VCaP (cell line): ENCODE measurements at regions not wholly inside any gene's neighbourhood (a gene's known extent, or its start where the extent isn't known, plus 50 kb on each side); places are given as distances from the start of the nearest gene placed in this dataset.

Experiments used
- H3K27ac ChIP-seq: fragments of 450-650 bp; 2 replicates; pipeline ENCODE4 v1.5.1; 2017
- CTCF ChIP-seq: fragments of 450-650 bp; conservative IDR thresholded peaks from 2 replicates; pipeline ENCODE4 v1.5.1; 2017; ENCODE audit warnings: mild to moderate bottlenecking, moderate library complexity

DNA sequence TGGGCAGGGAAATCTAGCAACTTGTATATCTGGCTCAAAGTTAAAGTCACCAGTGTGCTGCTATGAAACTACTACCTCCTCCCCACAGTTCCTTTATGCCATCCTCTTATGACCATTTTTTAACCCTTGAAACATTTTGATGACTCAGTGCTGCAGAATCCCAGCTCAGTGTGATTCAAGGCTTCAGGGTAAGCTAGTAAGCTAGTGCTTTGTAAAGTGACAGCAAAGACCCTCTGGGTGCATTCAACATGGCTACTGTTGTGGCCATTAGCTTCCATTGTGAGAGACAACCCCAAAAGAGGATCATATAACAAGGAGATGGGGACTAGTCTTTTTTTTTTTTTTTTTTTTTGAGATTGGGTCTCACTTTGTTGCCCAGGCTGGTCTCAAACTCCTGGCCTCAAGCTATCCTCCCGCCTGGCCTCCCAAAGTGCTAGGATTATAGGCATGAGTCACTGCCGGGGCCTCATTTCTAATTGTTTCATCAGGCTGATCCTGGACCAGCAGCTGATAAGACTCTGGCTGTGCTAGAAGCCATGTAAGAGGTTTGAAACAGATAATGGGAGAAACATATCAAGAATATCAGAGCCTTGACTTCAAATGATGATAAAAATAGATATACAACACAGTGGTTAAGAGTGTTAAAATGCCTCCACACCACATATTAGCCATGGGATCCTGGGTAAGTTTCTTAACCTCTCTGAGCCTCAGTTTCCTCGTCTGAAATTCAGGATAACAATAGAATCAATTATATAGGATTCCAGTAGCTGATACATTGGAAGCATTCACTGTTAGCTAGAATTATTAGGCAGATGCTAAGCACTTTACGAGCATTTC lies 65.7 kb upstream of the RTN4 start:
- TF ChIP-seq CTCF = no peak
- no peak overlapping the region for H3K27ac ChIP-seq

DNA sequence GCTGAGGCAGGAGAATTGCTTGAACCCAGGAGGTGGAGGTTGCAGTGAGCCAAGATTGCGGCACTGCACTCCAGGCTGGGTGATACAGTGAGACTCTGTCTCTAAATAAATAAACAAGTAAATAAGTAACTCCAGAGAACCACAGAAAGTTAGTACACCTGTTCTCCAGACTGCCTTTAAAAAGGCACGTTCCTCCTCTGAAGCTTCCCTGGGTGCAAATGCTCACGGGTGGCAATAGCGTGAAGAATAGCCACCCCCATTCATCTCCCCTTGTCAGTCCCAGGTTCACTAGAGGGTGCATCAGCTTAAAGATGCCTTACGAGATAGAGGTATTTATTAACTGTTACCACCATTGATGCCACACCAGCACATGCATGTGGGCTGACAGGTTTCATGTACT lies 64.3 kb upstream of the RTN4 start:
- no peak overlapping the region for H3K27ac ChIP-seq
- TF ChIP-seq CTCF = no peak

DNA sequence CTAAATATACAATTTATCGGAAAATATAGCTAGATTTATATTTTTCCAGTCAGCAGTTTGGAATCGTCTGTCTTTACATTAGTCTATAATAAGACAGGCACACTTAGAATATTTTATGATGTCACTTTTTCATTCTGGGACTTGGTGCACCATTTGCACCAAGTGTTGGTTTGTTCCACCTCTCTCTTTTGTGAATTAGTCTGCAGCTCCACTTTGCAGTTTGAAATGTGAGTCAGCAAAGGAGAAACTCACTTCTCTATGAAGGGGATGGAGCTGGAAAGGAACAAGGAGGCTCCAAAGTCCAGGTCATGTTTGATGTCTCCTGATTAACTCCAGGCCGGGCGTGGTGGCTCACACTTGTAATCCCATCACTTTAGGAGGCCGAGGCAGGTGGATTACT lies 63.8 kb upstream of the RTN4 start:
- no peak overlapping the region for H3K27ac ChIP-seq
- no peak for TF ChIP-seq CTCF

DNA sequence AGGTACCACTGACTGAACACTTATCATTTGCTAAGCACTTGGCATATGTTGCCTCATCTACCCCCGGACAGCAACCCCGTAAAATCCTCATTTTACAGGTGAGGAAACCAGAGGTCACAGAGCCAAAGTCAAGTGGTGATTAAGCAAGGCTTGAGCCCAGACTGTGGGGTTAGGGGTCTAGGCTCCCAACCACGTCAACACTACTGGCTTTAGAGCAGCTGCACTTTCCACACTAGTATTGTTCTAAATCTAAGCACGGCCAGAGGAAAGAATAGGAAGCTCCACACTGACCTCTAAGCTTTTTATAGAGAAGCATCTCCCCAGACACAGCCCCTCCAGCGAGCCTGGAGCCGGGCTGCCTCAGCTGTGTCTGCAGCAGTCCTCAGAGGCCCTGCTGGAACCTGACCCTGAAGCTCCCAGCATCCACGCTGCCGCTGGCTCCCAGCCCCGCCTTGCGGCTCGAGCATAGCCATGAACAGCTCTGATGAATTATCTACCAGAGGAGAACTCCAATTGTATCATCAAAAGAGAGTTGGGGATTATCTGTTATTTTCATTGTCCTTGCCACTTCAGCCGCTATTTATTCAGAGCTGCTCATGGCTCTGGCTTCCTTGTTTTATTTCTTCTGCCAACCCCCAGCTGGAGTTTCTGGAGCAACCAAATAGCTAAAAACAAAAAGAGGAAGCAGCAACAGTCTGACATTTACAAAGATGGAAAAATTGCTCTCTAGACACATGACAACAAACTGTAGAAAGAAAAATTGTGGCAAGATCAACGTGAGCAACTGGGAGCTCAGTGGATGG lies 62.2 kb upstream of the RTN4 start:
- TF ChIP-seq CTCF = no peak
- no peak overlapping the region for H3K27ac ChIP-seq

DNA sequence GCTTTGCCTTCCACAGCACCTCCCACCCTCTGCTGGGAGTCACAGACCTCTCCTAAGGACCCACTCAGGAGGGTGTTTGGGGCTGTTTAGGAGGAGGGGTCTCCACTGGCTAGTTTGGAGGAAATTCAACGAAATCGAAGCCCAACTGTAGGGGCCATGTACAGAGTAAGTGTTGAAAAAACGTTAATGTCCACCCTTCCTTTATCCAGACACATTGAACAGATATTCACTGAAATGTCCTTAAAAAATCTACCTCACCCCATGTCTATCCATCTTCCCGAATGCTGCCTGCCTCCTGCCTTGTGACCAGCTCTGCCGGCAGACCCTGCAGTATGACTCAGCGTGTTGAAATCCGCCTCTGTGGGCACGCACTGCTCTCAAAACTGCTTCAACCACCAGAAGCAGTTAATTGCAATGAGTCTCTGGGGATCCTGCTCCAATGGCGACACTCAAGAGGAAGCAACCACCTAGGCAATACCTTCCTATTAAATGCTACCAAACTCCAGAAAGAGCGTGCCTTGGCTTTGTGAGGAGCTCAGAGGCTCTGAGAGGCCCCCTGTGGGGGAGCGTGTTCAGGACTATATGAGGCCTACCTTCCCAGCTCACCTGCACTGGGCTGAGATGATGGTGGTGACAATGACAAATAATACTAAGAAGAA lies 61.4 kb upstream of the RTN4 start:
- no peak overlapping the region for H3K27ac ChIP-seq

GRCh38 chr2:55111230-55111569 lies 60.9 kb upstream of the RTN4 start:
- no peak overlapping the region for H3K27ac ChIP-seq
- TF ChIP-seq CTCF = no peak

More for the DNA sequence above, 61.4 kb upstream of the RTN4 start:
- no peak for TF ChIP-seq CTCF

GRCh38 chr2:55109219-55109891 lies 59.1 kb upstream of the RTN4 start:
- no peak for TF ChIP-seq CTCF
- peak overlapping the region; percentile 49 for H3K27ac ChIP-seq
